NCI-H187 treated with DMSO at 0.1 percent for 48 hours (cell line): ENCODE measurements at regions not wholly inside any gene's neighbourhood (a gene's known extent, or its start where the extent isn't known, plus 50 kb on each side); places are given as distances from the start of the nearest gene placed in this dataset.
A peak's percentile ranks its signal among the peaks of the same experiment; 100 is the strongest.
"Not testable (repeated sequence)": the region's sequence is repeated elsewhere in the genome, so short reads cannot be mapped to it uniquely, and the experiment has no call there.

Source experiments
- DNase-seq: peaks from one replicate; lab custom pipeline; 2025; lab: John Stamatoyannopoulos, UW

DNA sequence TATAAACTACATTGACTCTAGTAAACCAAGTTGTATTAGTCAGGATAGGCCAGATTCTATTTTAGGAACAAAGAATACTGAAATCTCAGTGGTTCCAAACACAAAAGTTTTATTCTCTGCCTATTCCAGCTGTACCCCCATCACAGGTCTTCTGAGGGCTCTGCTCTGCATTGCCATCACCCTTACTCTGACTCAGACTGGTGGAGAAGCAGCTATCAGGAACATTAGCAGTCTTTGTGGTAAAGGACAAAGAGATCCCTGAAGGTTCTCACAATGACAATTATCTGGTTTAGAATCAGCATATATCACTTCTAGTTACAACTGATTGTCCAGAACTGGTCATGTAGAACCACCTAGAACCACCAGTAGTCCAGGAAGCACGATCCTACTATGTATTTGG lies 251.1 kb downstream of the GLUD2 start:
- no peak for DNase-seq

DNA sequence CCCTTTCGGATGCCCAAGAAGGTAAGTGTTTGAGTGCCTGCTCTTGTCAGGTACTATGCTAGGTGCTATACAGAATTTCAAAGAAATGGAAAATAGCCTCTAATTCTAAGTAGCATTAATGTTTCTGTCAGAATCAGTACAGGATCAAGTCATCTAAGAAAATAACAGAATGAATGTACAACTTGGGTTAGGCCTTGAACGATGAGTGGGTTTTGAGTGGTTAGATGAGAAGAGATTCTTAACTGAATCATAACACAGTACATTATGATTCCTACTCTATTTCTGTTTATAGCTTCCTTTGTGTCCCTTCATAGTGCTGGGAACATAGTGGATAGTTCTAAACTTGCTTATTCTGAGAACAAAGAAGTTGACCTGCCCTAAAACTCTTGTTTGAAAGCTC lies 253.9 kb downstream of the GLUD2 start:
- no peak for DNase-seq

DNA sequence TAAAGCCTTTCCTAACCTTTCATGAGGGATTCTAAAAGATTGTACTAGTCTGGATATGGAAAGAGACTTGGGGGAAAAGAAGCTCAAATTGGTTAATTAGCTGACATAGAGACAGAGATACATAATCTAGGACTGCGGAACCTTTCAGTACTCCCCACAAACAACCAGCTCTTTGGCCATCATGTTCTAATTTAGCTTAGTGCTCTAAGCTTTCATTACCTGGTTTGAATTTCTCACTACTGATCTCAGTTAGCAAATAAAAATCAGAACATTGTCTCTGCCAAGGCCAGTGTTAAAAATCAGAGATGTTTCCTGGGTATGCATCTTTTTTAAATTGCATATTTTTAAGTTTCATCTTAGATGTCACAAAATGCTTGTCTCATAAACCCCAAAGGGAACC lies 254.4 kb downstream of the GLUD2 start:
- DNase-seq, result no peak

DNA sequence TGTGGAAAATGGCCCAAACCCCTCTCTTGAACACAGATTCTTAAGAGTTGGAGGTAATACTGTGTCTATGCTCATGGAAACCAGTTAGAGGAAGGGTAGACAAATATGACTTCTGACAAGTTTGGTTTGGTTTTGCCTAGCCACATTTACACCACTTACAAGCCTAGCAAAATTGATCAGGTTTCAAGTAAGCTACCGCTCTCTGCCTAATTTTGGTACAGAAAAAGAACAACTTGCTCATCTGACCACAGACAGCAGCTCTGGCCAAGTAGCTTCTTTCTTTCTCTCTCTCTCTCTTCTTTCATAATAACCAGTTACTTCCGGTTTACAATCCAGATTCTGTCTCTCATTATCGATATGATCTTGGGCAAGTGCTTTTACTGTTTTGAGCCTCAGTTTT lies 260.0 kb downstream of the GLUD2 start:
- DNase-seq, result no peak

DNA sequence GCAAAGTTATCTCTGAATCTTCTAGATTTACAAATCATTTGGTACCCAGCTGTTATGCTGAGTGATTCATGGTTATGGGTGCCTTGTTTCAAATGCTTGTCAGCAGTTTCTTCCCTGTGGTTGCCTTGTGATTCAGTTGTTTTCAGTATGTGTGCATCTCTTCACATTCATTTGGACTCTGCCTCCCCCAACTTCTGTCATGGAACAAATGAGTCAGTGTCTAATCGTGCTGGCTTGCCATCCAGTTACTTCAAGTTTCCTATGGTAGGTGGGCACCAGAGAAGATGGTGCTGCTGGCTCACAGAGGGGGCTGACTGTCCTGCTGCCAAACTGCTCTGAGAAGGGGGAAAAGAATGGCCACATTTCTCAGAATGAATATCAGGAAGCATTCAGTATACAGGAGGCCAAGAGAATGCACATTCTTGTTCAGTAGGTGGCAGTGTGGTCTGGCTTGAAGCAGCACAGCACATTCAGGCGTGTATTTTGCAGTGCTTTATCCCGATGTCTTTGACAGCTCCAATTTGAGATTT lies 260.9 kb downstream of the GLUD2 start:
- no peak for DNase-seq

DNA sequence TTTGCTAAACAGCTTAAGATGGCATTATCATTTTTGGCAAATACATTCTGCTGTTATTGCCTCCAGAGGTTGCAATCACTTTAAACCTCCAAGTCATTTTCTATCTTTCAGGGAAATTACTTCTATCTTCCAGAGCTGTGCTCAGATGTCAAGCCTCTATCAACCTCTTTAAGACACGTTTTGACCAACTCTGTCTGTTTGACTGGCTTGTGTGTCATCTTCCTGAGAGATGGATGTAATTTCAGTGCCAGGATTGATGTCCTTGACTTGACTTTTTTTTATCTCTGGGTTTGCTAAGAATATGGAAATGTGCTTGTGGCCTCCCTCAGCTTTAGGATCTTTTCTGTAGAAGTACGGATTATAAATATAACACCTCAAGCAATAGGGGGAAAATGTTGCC lies 263.4 kb downstream of the GLUD2 start:
- DNase-seq, result no peak

DNA sequence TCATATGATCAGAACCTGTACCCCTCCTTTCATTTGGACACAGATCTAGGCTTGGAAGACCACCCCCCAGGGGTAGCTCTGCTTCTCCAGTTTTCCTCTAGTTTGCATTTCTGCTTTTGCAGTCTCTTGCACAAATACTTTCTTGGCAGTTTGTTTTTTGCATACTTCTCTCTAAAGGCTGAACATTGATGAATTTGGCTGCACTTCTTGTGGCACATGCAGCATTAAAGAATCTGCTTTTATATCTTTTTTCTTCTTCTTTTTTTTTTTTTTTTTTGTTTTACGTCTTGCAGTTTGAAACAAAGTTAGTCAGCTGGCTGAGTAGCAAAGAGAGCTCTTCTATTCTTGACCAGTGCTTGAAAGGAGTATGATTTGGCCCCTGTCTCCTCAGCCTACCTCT lies 273.0 kb downstream of the GLUD2 start:
- DNase-seq, result no peak

DNA sequence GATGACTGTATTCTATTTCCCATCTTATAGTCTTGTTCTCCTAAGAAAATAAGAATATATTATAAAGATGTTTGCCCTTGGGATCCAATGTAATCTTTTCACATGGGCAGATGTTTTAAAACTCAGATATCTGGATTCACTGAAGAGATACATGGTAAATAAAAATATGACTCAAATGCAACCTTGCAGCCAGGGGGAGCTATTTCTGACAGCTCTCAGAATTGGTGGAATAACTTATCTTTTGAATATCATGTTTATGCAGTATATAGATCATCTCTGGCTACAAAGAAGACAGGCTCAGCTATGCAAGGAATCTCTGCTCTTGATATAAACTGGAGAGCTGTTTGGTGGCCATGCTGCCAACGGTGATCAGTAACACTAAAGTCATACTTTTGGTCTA lies 274.7 kb downstream of the GLUD2 start:
- DNase-seq, result no peak

DNA sequence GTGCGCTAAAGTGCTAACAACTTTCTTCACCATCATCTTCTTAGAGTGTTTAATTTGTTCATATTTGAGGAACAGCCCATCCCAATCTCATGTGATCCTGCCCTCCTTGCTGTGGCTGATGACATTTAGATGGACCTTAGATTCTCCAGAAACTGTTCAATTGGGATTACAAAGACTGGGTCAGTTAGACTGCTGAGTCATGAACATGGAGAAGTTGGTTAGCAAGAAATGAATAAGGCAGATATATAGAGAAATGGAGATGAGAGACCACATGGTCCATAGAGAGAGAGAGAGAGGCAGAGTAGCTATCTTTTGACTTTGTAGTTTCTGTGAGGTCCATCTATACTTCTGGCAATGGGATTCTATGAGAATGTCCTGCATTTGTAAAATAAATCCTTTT lies 275.9 kb downstream of the GLUD2 start:
- no peak for DNase-seq

DNA sequence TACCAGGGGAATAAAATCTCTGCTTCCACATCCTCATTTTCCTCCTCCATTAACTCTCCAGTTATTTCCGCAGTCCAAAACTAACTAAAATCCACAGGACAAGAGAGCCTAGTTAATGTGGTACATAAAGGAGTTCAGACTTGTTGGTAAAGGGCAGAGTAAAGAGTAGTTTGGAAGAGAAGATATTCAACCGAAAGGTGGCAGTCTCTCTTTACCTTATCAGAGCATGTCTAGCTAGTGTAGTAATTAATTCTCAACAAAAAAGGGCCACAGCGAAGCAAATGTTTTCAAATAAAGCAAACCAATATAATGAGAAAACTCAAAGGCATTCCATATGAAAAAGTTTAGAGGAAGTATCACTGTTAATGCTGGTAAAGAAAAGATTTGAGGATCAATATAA lies 286.5 kb downstream of the GLUD2 start:
- DNase-seq, result no peak

DNA sequence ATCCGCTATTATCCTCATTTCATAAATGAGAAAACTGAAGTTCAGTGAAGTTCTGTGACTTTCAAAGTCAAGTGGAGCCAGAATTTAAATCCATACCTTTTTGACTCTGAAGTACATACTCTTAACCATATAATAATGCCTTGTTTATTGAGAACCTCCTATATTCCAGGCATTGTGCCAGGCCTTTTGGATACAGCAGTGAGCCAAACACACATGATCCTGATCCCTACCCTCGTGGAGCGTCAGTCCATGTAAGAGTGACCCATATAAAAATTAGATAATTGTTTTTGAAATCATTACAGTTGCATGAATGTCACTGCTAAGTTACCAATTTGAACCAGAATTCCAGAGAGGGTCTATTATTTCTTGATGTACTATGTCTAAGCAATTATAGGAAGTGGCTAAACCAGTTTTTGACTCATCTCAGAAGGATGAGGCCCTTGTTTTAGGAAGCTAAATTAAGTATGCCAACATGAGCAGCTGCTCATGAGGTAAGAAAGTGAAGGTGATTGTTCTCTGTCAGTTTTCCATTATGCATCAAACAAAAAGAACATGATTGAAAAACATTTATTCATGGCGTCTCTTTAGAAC lies 289.5 kb downstream of the GLUD2 start:
- DNase-seq, result no peak

DNA sequence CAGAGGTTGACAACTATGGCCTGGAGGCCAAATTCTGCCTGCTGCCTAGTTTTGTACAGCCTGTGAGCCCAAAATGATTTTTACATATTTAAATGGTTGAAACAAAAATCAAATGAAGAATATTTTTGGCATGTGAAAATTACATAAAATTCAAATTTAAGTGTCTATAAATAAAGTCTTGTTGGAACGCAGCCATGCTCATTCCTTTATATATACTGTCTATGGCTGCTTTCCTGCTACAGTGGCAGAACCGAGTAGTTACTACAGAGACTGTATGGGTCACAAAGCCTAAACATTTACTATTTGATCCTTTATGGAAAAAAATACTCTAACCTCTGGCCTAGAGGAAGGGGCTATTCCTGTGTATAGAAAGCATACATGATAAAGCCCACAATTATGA lies 290.4 kb downstream of the GLUD2 start:
- DNase-seq, result no peak

DNA sequence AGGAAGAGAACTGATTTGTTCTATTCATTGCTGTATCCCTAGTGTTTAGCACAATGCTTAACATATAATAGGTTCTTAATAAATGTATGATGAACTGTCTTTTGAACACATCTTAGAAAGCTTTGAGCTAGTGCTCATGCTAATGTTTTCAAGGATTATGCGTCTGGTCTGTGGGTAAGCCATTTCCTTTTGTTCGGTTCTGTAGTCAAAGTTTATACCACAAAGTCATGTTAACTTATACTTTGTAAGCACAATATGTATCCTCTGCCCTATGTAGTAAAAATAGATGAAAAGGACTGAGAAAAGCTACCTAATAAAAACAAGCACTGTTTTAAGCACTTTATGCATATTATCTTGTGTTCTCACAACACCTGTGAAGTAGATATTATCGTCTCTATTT lies 301.9 kb downstream of the GLUD2 start:
- DNase-seq, result no peak

DNA sequence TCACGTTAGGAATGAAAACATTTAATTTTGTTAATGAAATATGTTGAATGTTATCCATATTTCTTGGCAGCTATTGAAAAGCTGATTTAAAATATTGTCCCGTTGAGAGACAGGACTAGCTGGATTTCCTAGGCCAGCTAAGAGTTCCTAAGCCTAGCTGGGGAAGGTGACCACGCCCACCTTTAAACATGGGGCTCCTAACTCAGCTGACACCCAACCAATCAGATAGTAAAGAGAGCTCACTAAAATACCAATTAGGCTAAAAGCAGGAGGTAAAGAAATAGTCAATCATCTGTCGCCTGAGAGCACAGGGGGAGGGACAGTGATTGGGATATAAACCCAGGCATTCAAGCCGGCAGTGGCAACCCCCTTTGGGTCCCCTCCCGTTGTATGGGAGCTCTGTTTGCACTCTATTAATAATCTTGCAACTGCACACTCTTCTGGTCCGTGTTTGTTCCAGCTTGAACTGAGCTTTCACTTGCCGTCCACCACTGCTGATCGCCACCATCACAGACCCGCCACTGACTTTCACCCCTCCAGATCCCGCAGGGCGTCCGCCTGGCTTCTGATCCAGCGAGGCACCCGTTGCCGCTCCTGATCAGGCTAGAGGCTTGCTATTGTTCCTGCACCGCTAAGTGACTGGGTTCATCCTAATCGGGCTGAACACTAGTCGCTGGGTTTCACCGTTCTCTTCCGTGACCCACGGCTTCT lies 308.9 kb downstream of the GLUD2 start:
- peak; percentile 40 for DNase-seq

DNA sequence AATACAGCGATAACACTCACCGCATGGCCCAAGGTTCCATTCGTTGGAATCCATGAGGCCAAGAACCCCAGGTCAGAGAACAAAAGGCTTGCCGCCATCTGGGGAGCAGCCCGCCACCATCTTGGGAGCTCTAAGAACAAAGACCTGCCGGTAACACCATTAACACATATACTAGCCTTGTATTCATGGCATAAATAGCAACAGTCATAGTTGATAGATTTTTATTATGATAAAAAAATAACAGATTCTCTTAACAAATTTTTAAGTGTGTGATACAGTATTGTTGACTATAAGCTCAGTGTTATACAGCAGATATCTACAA lies 309.4 kb downstream of the GLUD2 start:
- peak; percentile 13 for DNase-seq

DNA sequence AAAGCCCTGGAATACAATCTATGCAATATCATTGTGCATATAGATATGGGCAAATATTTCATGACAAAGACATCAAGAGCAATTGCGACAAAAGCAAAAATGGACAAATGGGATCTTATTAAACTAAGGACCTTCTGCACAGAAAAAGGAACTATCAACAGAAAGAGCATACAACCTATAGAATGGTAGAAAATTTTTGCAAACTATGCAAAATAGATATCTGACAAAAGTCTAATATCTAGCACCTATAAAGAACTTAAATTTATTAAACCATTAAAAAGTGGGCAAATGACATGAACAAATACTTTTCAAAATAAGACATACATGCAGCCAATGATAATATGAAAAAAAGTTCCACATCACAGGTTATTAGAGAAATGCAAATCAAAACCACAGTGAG lies 312.9 kb downstream of the GLUD2 start:
- no peak for DNase-seq

DNA sequence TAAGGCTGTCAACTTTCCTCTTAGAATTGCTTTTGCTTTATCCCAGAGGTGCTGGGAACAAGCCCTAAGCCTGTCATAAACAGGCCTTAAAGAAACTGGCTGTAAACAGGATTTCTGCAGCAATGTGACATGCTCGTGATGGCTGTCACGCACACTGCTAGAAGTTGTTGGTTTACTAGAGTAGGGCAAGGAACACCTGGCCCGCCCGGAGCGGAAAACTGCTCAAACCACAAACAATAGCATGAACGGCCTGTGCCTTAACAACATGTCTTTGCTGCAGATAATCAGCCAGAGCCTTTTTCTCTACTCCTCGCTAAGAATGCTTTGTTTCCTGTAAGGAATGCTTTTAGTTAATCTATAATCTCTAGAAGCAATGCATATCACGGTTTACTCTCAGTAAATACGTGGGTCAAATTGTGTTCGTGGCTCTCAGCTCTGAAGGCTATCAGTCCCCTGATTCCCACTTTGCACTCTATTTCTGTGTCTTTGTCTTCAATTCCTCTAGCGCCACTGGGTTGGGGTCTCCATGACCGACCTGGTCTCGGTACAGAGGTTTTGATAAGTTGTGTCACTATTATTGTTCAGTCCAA lies 318.3 kb downstream of the GLUD2 start:
- DNase-seq, result no peak

DNA sequence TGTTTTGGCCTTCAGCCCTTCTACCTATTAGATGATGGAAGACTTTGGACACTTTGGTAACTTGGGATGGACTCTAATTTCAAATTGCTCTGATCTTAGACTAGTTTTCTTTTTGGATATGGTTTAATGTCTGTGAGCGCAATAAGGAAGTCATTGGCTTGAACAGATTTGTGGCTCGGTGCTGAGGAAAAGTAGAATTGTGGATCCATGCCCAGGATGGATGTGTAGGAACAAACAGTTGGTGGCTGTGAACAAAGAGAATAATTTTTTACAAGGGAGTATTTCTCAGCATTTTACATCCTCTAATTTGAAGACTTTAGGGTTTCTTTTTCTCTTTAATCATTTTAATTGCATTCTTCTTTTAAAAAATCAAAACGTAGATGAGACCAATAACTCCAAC lies 327.1 kb downstream of the GLUD2 start:
- no peak for DNase-seq

DNA sequence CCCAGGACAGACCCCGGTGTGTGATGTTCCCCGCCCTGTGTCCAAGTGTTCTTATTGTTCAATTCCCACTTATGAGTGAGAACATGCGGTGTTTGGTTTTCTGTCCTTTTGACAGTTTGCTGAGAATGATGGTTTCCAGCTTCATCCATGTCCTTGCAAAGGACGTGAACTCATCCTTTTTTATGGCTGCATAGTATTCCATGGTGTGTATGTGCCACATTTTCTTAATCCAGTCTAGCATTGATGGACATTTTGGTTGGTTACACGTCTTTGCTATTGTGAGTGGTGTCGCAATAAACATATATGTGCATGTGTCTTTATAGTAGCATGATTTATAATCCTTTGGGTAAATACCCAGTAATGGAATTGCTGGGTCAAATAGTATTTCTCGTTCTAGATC lies 334.5 kb downstream of the GLUD2 start:
- DNase-seq, result not testable (repeated sequence)

DNA sequence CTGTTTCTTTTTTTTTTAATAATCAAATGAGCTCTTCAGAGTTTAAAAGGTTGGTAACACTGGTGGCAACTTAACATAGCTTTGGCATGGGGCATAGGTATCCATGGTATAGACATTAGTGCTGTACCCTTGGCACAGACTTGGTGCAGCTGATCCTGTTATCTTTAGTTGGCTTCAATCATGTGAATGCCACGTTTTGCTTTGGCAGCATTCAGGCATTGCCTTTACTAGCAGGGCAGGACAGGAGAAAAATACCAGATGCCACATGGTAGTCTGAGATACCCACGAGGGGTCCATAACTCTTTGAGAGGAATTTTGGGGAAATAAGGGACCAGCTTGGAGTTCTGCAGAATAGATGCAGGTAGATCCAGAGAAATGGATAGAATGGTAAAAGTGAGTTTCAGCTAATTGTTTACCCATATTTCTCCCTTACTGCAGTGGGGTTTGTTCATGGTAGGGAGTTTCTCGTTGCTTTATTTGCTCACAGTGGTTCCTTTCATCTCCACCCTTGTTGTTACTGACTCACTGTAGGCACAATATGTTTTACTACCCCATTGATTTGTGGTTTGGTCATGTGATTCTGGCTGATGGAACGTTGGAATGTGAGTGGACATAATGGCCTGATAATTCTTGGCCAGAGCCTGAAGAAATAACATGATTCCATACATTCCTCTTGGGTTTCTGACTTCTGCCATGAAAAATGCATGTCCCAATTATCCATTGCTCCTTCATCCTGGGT lies 342.7 kb downstream of the GLUD2 start:
- no peak for DNase-seq

DNA sequence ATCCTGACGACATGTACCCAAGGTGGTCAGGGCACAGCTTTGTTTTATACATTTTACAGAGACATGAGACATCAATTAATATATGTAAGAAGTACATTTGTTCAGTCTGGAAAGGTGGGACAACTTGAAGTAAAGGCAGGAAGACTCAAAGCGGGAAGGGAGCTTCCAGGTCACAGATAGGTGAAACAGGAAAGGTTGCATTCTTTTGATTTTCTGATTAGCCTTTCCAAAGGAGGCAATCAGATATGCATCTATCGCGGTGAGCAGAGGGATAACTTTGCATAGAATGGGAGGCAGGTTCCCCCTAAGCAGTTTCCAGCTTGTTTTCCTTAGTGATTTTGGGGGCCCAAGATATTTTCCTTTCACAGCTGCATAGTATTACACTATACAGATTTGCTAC lies 358.4 kb downstream of the GLUD2 start:
- DNase-seq, result no peak

DNA sequence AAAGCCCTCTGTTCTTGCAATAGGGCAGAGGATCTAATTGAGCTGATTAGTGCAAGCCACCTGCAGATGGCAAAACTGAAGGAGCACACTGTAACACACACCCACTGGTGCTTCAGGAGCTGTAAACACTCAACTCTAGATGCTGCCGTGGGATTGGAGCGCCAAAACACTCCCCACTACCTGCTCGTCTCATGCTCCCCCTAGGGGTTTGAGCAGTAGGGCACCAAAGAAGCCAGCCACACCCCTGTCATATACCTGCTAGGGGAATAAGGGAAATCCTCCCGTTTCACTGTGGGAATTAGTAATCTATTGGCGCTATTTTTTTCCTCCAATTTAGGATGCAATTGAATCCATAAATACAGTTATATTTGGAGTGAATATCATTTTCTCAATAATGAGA lies 360.2 kb downstream of the GLUD2 start:
- DNase-seq, result no peak

DNA sequence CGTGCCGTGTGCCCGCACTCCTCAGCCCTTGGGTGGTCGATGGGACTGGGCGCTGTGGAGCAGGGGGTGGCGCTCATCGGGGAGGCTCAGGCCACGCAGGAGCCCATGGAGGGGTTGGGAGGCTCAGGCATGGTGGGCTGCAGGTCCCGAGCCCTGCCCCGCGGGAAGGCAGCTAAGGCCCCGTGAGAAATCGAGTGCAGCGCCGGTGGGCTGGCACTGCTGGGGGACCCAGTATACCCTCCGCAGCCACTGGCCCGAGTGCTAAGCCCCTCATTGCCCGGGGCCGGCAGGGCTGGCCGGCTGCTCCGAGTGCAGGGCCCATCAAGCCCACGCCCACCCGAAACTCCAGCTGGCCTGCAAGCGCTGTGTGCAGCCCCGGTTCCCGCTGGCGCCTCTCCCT lies 384.1 kb downstream of the GLUD2 start:
- DNase-seq, result not testable (repeated sequence)
